Ramos (cell line): ENCODE measurements at regions not wholly inside any gene's neighbourhood (a gene's known extent, or its start where the extent isn't known, plus 50 kb on each side); places are given as distances from the start of the nearest gene placed in this dataset.
"Not testable (repeated sequence)": the region's sequence is repeated elsewhere in the genome, so short reads cannot be mapped to it uniquely, and the experiment has no call there.

Experiments
- in situ Hi-C: fragments of 300-500 bp; cut with MboI; formaldehyde crosslinking; loops from one replicate; pipeline ENCODE4 v1.14.3; 2022; ENCODE audit warnings: low sequenced_read_pairs; ENCODE audit not compliant: unreplicated experiment

- in situ Hi-C loops = no loop called here
Measured at GRCh38 chr2:12610314-12610713, 106.4 kb upstream of the TRIB2 start.

DNA sequence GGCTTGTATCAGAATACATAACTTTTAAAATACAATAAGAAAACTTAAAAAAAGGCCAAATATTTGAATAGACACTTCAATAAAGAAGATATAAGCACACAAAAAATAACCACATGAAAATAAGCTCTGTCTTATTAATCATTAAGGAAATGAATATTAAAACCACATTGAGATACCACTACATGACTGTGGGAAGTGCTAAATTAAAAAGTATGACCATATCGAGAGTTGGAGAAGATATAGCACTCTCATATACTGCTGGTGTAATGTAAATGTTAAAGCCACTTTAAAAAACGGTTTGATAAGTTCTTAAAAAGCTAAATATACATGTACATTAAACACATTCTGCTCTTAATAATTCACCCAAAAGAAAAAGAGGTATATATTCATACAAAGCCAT lies 104.6 kb upstream of the TRIB2 start:
- in situ Hi-C loops = no loop called here

DNA sequence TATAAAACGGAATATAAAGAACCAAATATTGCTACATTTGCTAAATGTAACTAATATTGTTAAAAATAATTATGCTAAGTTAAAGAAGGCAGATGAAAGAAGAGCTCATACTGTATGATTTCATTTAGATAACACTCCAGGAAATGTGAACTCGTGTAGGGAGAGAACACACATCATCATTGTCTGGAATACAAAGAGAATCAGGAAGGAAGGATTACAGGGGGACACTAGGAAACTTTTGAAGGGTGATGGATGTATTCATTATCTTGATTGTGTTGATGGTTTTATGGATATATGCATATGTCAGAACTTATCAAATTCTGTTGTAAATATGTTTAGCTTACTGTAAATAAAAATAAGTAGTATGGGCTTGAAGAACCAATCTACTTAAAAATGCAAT lies 104.1 kb upstream of the TRIB2 start:
- in situ Hi-C loops = no loop called here

DNA sequence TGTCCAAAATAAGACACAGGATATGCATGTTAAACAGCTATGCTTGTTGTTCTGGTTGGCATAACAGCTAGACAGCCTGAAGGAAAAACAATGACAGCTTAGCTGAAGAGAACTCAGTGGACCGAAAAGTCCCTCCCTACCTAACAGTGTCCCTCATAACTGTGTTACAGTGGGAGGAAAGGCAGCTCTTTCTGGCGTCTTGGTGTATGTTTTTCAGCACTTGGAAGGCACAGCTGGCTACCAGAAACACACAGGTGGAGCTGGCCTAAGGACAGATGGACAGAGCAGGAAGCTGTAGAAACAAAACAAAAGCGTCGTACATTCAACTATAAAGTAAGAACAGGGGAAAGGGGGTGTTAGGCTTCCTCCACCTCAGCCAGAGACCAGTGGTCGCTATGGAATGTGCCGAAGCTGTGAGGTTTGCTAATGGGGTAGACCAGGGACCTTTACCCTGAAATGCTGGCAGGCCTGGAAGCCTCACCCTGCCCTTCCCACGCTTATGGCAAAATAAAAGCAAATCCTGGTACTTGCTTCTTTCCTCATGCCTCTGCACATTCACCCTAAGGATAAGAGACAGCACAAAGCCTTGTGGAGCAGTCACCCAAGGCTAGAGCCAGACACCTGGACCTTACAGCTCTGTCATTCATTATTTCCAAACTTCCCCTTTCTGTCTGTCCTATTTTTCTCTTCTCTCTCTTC lies 103.5 kb upstream of the TRIB2 start:
- in situ Hi-C loops = no loop called here

GRCh38 chr2:12615509-12615908 lies 101.2 kb upstream of the TRIB2 start:
- in situ Hi-C loops = no loop called here

- in situ Hi-C loops = no loop called here
Measured at GRCh38 chr2:12616456-12617156, 100.1 kb upstream of the TRIB2 start.

- in situ Hi-C loops = no loop called here
Measured at GRCh38 chr2:12617366-12617765, 99.4 kb upstream of the TRIB2 start.

DNA sequence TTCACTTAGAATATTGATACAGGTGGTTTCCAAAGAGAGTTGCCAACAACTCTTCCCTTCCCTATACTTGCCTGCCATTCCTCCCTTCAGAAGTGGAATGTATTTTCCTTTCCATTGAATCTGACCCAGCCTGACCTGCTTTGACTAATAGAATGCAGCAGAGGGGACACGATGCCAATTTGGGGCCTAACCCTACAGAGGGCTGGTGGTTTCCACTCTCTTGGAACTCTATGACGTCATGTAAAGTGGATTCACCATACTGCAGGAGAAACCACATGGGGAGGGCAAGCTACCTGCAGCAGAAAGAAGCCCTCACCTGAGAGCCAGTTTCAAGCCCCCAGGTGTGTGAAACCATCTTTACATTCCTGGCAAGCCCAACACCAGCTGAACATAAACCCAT lies 98.9 kb upstream of the TRIB2 start:
- in situ Hi-C loops = no loop called here

DNA sequence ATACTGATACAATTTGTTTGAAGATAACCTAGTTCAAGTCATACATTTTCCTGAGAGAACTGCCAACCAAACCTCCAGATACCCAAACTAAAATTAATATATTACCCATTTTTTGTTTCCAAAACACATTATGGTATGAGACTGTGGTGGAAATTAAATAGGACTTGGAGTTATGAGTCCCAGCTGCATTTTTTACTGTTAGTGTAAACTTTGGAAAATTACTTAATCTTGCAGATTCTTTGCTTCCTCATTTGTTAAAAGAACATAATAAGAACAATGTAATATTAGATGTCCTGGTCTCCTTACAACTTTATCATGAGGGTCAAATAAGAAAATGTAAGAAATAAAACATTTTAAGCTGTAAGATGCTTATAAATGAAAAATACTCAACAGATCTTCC lies 98.2 kb upstream of the TRIB2 start:
- in situ Hi-C loops = no loop called here

DNA sequence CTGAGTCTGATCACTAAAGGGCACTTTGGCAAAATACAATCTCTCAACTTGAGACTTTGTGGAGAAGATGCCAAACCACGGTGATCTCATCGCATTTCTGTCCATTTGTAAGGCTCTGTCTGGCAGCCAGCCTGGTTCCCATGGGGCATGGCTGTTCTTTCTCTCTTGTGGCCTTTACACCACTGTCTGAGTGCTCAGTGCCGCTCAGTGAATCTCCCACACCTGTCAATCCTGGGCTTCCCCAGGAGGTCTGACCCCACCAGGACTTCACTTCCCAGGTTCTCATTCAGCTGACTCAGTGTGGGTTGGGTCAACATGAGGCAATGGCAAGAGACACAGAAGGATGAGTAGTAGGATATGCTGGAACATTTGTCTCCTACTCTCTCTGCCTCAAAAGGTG lies 96.8 kb upstream of the TRIB2 start:
- in situ Hi-C loops = no loop called here

GRCh38 chr2:12620759-12621158 lies 96.0 kb upstream of the TRIB2 start:
- in situ Hi-C loops = no loop called here

- in situ Hi-C loops = no loop called here
Measured at GRCh38 chr2:12623051-12623450, 93.7 kb upstream of the TRIB2 start.

GRCh38 chr2:12624384-12624783 lies 92.4 kb upstream of the TRIB2 start:
- in situ Hi-C loops = no loop called here

GRCh38 chr2:12624905-12625598 lies 91.7 kb upstream of the TRIB2 start:
- in situ Hi-C loops = no loop called here

DNA sequence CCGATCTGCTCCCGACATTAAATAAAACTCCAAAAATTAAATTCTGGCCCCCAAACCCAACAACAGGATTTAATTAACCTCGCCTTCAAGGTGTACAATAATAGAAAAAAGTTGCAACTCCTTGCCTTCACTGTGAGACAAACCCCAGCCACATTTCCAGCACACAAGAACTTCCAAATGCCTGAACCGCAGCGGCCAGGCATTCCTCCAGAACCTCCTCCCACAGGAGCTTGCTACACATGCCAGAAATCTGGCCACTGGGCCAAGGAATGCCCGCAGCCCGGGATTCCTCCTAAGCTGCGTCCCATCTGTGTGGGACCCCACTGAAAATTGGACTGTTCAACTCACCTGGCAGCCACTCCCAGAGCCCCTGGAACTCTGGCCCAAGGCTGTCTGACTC lies 88.2 kb upstream of the TRIB2 start:
- in situ Hi-C loops = not testable (repeated sequence)

DNA sequence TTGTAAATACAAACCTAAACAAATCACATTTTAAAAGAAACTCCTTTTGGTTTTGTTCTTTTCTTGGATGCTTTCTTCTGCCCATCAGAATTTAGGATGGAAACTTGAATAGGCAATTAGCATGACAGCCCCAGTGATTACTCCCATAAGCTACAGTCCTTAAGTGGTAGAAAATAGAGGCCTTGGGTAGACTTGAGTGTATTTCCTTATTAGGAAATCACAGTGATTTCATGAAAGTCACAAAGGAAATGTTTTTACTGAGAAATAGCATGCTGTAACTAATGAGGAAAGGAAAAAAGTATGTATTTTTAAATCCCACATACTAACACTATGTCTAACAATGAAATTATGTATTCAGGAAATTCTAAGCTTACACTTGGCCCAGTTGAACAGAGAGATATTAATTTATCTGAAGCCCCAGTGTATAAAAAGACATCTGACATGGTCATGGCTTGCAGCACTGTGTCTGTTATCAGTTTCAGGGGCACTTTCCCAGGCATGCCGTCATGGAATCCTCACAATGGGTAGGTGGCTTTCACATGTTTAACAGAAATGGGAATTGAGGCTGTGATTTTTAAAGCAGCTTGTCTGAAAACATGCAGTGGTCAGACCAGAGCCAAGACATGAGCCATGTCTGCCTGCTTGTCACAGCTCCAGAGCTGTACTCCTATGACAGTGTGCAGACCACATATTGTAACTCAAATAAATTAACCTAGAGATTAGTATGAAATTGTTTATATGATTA lies 79.7 kb upstream of the TRIB2 start:
- in situ Hi-C loops = no loop called here

DNA sequence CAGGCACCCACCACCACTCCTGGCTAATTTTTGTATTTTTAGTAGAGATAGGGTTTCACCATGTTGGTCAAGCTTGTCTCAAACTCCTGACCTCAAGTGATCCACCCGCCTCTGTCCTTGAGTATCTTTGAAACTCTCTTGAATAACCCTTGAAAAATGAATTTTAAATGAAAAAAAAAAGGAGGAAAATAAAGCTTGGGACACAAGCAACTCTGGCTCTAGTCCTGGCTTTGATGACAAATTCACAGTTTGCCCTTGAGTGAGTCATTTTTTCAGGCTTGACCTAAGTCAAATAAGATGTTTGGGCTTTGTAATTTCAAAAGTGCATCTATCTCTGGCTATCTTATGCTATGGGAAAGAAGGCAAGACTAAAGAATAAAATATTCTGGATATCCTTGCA lies 79.0 kb upstream of the TRIB2 start:
- in situ Hi-C loops = no loop called here

- in situ Hi-C loops = no loop called here
Measured at GRCh38 chr2:12641441-12641840, 75.3 kb upstream of the TRIB2 start.

DNA sequence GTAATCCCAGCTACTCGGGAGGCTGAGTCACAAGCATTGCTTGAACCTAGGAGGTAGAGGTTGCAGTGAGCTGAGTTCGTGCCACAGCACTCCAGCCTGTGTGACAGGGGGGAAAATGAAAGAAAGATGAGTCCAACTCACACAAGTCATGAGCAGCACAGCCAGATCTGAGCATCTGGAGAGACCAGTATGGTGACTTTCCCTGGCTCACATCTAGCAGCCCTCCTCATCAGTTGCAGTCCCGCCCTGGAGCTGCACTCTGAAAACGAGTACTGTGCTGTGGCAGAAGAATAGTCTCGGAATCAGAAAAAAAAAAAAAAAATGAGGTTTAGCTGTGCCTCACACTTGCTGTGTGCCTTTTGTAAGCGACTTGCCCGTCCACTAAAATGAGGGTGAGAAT lies 74.4 kb upstream of the TRIB2 start:
- in situ Hi-C loops = no loop called here

- in situ Hi-C loops = no loop called here
Measured at GRCh38 chr2:12642859-12643258, 73.9 kb upstream of the TRIB2 start.
